H9 (cell line): ENCODE measurements at regions not wholly inside any gene's neighbourhood (a gene's known extent, or its start where the extent isn't known, plus 50 kb on each side); places are given as distances from the start of the nearest gene placed in this dataset.

Experiments
- DNase-seq: peaks from one replicate; pipeline ENCODE4 v3.0.0-alpha.2; 2017
- H2AFZ ChIP-seq: one replicate; pipeline ENCODE4 v1.6.1; 2013; ENCODE audit warnings: mild to moderate bottlenecking, low read length, control low read depth, moderate library complexity
- H2AK5ac ChIP-seq: 2 replicates; pipeline ENCODE4 v1.6.1; 2013; ENCODE audit warnings: low read length, control low read depth, mixed read lengths; ENCODE audit not compliant: insufficient read length
- H2BK120ac ChIP-seq: one replicate; pipeline ENCODE4 v1.6.1; 2013; ENCODE audit warnings: low read depth, mild to moderate bottlenecking, low read length, control low read depth, inconsistent platforms; ENCODE audit not compliant: poor library complexity, severe bottlenecking
- H2BK12ac ChIP-seq: 2 replicates; pipeline ENCODE4 v1.6.1; 2013; ENCODE audit warnings: low read length, control low read depth, mixed read lengths, low read depth; ENCODE audit not compliant: insufficient read length
- H2BK15ac ChIP-seq: 2 replicates; pipeline ENCODE4 v1.6.1; 2013; ENCODE audit warnings: low read depth, low read length, control low read depth
- H2BK20ac ChIP-seq: one replicate; pipeline ENCODE4 v1.6.1; 2013; ENCODE audit warnings: low read depth, mild to moderate bottlenecking, low read length, control low read depth, inconsistent platforms; ENCODE audit not compliant: poor library complexity, severe bottlenecking
- H2BK5ac ChIP-seq: 2 replicates; pipeline ENCODE4 v1.6.1; 2013; ENCODE audit warnings: low read length, control low read depth, mixed read lengths; ENCODE audit not compliant: insufficient read length
- H3K14ac ChIP-seq: 2 replicates; pipeline ENCODE4 v1.6.1; 2013; ENCODE audit warnings: low read length, control low read depth; ENCODE audit not compliant: insufficient read depth
- H3K18ac ChIP-seq: 2 replicates; pipeline ENCODE4 v1.6.1; 2013; ENCODE audit warnings: low read depth, mild to moderate bottlenecking, mixed read lengths, low read length, control low read depth; ENCODE audit not compliant: insufficient read length
- H3K23ac ChIP-seq: 2 replicates; pipeline ENCODE4 v1.6.1; 2013; ENCODE audit warnings: low read length, control low read depth, mixed read lengths, low read depth; ENCODE audit not compliant: insufficient read length
- H3K23me2 ChIP-seq: 2 replicates; pipeline ENCODE4 v1.6.1; 2013; ENCODE audit warnings: low read depth, mild to moderate bottlenecking, mixed read lengths, low read length, control low read depth; ENCODE audit not compliant: insufficient read length, poor library complexity, severe bottlenecking
- H3K27ac ChIP-seq: 2 replicates; pipeline ENCODE4 v1.5.1; 2013; ENCODE audit warnings: low read length, control low read depth, mixed read lengths, low read depth; ENCODE audit not compliant: insufficient read length
- H3K27me3 ChIP-seq: 2 replicates; pipeline ENCODE4 v1.6.1; 2013; ENCODE audit warnings: low read length, control low read depth, inconsistent platforms; ENCODE audit not compliant: insufficient read depth
- H3K4ac ChIP-seq: 2 replicates; pipeline ENCODE4 v1.6.1; 2013; ENCODE audit warnings: low read depth, mild to moderate bottlenecking, control low read depth, inconsistent platforms, low read length, moderate library complexity
- H3K4me1 ChIP-seq: 2 replicates; pipeline ENCODE4 v1.6.1; 2013; ENCODE audit warnings: low read length, control low read depth, inconsistent platforms; ENCODE audit not compliant: insufficient read depth
- H3K4me2 ChIP-seq: 2 replicates; pipeline ENCODE4 v1.6.1; 2013; ENCODE audit warnings: low read length, control low read depth, mixed read lengths; ENCODE audit not compliant: insufficient read length, insufficient read depth
- H3K56ac ChIP-seq: 2 replicates; pipeline ENCODE4 v1.6.1; 2013; ENCODE audit warnings: low read depth, mild to moderate bottlenecking, mixed read lengths, low read length, control low read depth; ENCODE audit not compliant: insufficient read length
- H3K79me1 ChIP-seq: 2 replicates; pipeline ENCODE4 v1.6.1; 2013; ENCODE audit warnings: low read depth, mild to moderate bottlenecking, moderate library complexity, low read length, control low read depth, inconsistent platforms; ENCODE audit not compliant: insufficient read depth, poor library complexity, severe bottlenecking
- H3K79me2 ChIP-seq: 2 replicates; pipeline ENCODE4 v1.6.1; 2013; ENCODE audit warnings: low read length, control low read depth, inconsistent platforms; ENCODE audit not compliant: insufficient read depth
- H3K9ac ChIP-seq: 2 replicates; pipeline ENCODE4 v1.6.1; 2013; ENCODE audit warnings: low read length, control low read depth, mixed read lengths; ENCODE audit not compliant: insufficient read length; ENCODE audit errors: extremely low read depth
- H3K9me3 ChIP-seq: one replicate; pipeline ENCODE4 v1.6.1; 2013; ENCODE audit warnings: low read depth, low read length, inconsistent platforms; ENCODE audit not compliant: control insufficient read depth
- H3T11ph ChIP-seq: one replicate; pipeline ENCODE4 v1.6.1; 2013; ENCODE audit warnings: mild to moderate bottlenecking, low read length, control low read depth, inconsistent platforms
- H4K20me1 ChIP-seq: one replicate; pipeline ENCODE4 v1.6.1; 2013; ENCODE audit not compliant: control insufficient read depth, insufficient read length, insufficient read depth
- H4K5ac ChIP-seq: 2 replicates; pipeline ENCODE4 v1.6.1; 2013; ENCODE audit warnings: low read depth, mild to moderate bottlenecking, mixed read lengths, low read length, control low read depth; ENCODE audit not compliant: insufficient read length
- H4K8ac ChIP-seq: replicated peaks from 2 replicates; pipeline ENCODE4 v1.6.1; 2013; ENCODE audit warnings: low read length, control low read depth, mixed read lengths, low read depth; ENCODE audit not compliant: insufficient read length
- H4K91ac ChIP-seq: 2 replicates; pipeline ENCODE4 v1.6.1; 2013; ENCODE audit warnings: low read depth, mild to moderate bottlenecking, moderate library complexity, mixed read lengths, low read length, control low read depth; ENCODE audit not compliant: insufficient read length
- H3K27ac Mint-ChIP-seq, 3 experiments: 2 replicates in 2 of 3; 3 replicates in 1 of 3; pipeline ENCODE4 v1.8.0; 2020 to 2021; ENCODE audit warnings: mixed read lengths in 3 of 3, mild to moderate bottlenecking in 1 of 3, moderate library complexity in 1 of 3
- H3K27me3 Mint-ChIP-seq: 2 replicates; pipeline ENCODE4 v1.8.0; 2021; ENCODE audit warnings: low read depth, mild to moderate bottlenecking, moderate library complexity, mixed read lengths
- H3K36me3 Mint-ChIP-seq, 3 experiments: 2 replicates in 2 of 3; 3 replicates in 1 of 3; pipeline ENCODE4 v1.8.0; 2020 to 2021; ENCODE audit warnings: low read depth in 3 of 3, mixed read lengths in 3 of 3; ENCODE audit not compliant: insufficient read depth in 1 of 3
- H3K4me1 Mint-ChIP-seq, 2 experiments: 2 replicates each; pipeline ENCODE4 v1.8.0; 2020; ENCODE audit warnings: mixed read lengths in 2 of 2
- H3K4me3 Mint-ChIP-seq, 2 experiments: 2 replicates in 1 of 2; 3 replicates in 1 of 2; pipeline ENCODE4 v1.8.0; 2020 to 2021; ENCODE audit warnings: mild to moderate bottlenecking in 2 of 2, mixed read lengths in 2 of 2, moderate library complexity in 1 of 2
- H3K9me3 Mint-ChIP-seq, 2 experiments: 2 replicates in 1 of 2; 3 replicates in 1 of 2; pipeline ENCODE4 v1.8.0; 2020; ENCODE audit warnings: mild to moderate bottlenecking in 2 of 2, mixed read lengths in 2 of 2, moderate library complexity in 1 of 2
- CTCF ChIP-seq: fragments of 200-600 bp; sonication (generic); conservative IDR thresholded peaks from 3 replicates; pipeline ENCODE4 v1.8.0; 2021; ENCODE audit warnings: antibody characterized with exemption, mild to moderate bottlenecking
- WGBS: extraction: QIAGEN DNeasy Blood & Tissue Kit; methylation state at CpG from one replicate; pipeline ENCODE4 v1.1.7; 2013; ENCODE audit warnings: missing lambda C conversion rate, low lambda C conversion rate, mixed read lengths; ENCODE audit not compliant: insufficient read length; ENCODE audit errors: extremely low coverage; 5-methylcytosine and 5-hydroxymethylcytosine counted together

GRCh38 chr7:110071192-110071591 is 1019.7 kb upstream of the LRRN3 start:
- Mint-ChIP-seq H3K4me3 (no peak overlapping the region), H3K27me3 (no peaks in the 10 kb centered on the region), H3K4me1 (peaks cover 0 to 10% of the 10 kb centered on the region in 2 experiments; a peak in 2 of 4 replicates), H3K9me3 (no peaks in the 10 kb centered on the region), H3K27ac (no peak overlapping the region), H3K36me3 (no peaks in the 10 kb centered on the region)
- Histone ChIP-seq H3K27me3 (no peaks in the 10 kb centered on the region), H2BK12ac (no peak overlapping the region), H2BK120ac (no peak overlapping the region), H3K14ac (no peak overlapping the region), H3K4ac (no peak overlapping the region), H3K79me1 (no peaks in the 10 kb centered on the region), H3K4me1 (no peaks in the 10 kb centered on the region), H3T11ph (no peak overlapping the region), H3K79me2 (no peaks in the 10 kb centered on the region), H3K56ac (no peak overlapping the region), H2BK20ac (no peak overlapping the region), H2AK5ac (no peak overlapping the region), H3K9ac (no peak overlapping the region), H3K9me3 (no peaks in the 10 kb centered on the region), H3K23me2 (no peaks in the 10 kb centered on the region), H2BK5ac (no peak overlapping the region), H3K4me2 (no peak overlapping the region), H4K20me1 (no peaks in the 10 kb centered on the region), H4K91ac (no peak overlapping the region), H4K8ac (no peak overlapping the region), H3K18ac (no peak overlapping the region), H2AFZ (no peak overlapping the region), H4K5ac (no peak overlapping the region), H3K23ac (no peak overlapping the region), H3K27ac (no peak overlapping the region), H2BK15ac (no peak overlapping the region)
- no CpG with 5 or more reads among the region's 4 CpGs for WGBS
- DNase-seq, result no peak
- TF ChIP-seq CTCF, result no peak
